Psoas muscle (tissue), 7 donors: ENCODE measurements at regions not wholly inside any gene's neighbourhood (a gene's known extent, or its start where the extent isn't known, plus 50 kb on each side); places are given as distances from the start of the nearest gene placed in this dataset.

Experiments
- ATAC-seq, 4 donors: fragments of 200-7000 bp; cut with Tn5 transposase; one replicate each; pipeline ENCODE4 v1.9.1; 2020; ENCODE audit warnings: moderate library complexity in 3 of 4, mild to moderate bottlenecking in 2 of 4
- DNase-seq, 2 donors: peaks; one replicate each; pipeline ENCODE4 v3.0.0-alpha.2; 2020
- H3K27ac ChIP-seq: fragments of 200-600 bp; one replicate; pipeline ENCODE4 v1.8.0; 2022
- H3K27me3 ChIP-seq, 3 donors: fragments of 200-600 bp in 1 of 3; one replicate each; pipeline versions ENCODE4 v1.6.1 to v1.8.0; 2013 to 2022; ENCODE audit warnings: low read length in 2 of 3, mild to moderate bottlenecking in 2 of 3, moderate library complexity in 1 of 3; ENCODE audit not compliant: insufficient read depth in 3 of 3
- H3K36me3 ChIP-seq, 2 donors: fragments of 200-600 bp in 1 of 2; one replicate each; pipeline versions ENCODE4 v1.6.1 to v1.8.0; 2013 to 2022; ENCODE audit warnings: low read depth in 1 of 2, mild to moderate bottlenecking in 1 of 2, moderate library complexity in 1 of 2; ENCODE audit not compliant: insufficient read depth in 1 of 2
- H3K4me1 ChIP-seq: fragments of 200-600 bp; one replicate; pipeline ENCODE4 v1.8.0; 2022
- H3K4me3 ChIP-seq: fragments of 200-600 bp; one replicate; pipeline ENCODE4 v1.8.0; 2022; ENCODE audit warnings: mild to moderate bottlenecking
- H3K9me3 ChIP-seq: fragments of 200-600 bp; one replicate; pipeline ENCODE4 v1.8.0; 2022
- WGBS, 3 donors: extraction: QIAGEN DNeasy Blood & Tissue Kit; methylation state at CpG; one replicate each; pipeline versions ENCODE4 v1.1.6 to v1.1.7; 2013; 5-methylcytosine and 5-hydroxymethylcytosine counted together
- intact Hi-C, 2 donors: fragments of 100-400 bp; cut with DNase I; formaldehyde crosslinking; loops; one replicate each; pipeline versions ENCODE4 v1.11.0 to v1.14.2; 2022
- TF ChIP-seq, protein P1 (sequence below): fragments of 200-600 bp; IDR thresholded peaks from one replicate; pipeline ENCODE4 v1.8.0; 2022; ENCODE audit warnings: antibody characterized with exemption
- donor health status: healthy with polysubstance abuse.
- donor health status: DM: no; HTN: no; CAD: no; lungs with moderate emphysema.
- donor health status: Bipolar disorder and iron deficiency.
- donor health status: healthy.
- donor health status: DM: yes; HTN: yes; CAD: no.
- donor health status: DM: no; HTN: no; CAD: no.
- donor health status: DM: yes; HTN: yes; CAD: no.

GRCh38 chr11:134478176-134478575 is 66.1 kb upstream of the B3GAT1 start:
- Histone ChIP-seq H3K4me3 (no peak overlapping the region), H3K27me3 (peaks cover 0 to 16% (median 5%) of the 10 kb centered on the region in 3 donors), H3K9me3 (no peaks in the 10 kb centered on the region), H3K36me3 (no peaks in the 10 kb centered on the region), H3K4me1 (no peaks in the 10 kb centered on the region), H3K27ac (no peak overlapping the region)
- intact Hi-C loops: no loop called here
- ATAC-seq (no peak), DNase-seq (no peak)
- TF ChIP-seq, protein P1, sequence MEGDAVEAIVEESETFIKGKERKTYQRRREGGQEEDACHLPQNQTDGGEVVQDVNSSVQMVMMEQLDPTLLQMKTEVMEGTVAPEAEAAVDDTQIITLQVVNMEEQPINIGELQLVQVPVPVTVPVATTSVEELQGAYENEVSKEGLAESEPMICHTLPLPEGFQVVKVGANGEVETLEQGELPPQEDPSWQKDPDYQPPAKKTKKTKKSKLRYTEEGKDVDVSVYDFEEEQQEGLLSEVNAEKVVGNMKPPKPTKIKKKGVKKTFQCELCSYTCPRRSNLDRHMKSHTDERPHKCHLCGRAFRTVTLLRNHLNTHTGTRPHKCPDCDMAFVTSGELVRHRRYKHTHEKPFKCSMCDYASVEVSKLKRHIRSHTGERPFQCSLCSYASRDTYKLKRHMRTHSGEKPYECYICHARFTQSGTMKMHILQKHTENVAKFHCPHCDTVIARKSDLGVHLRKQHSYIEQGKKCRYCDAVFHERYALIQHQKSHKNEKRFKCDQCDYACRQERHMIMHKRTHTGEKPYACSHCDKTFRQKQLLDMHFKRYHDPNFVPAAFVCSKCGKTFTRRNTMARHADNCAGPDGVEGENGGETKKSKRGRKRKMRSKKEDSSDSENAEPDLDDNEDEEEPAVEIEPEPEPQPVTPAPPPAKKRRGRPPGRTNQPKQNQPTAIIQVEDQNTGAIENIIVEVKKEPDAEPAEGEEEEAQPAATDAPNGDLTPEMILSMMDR: no peak
- 70 to 79% (median 79%) methylated on average over 7 of the region's 7 CpGs for WGBS, 3 donors

- TF ChIP-seq, protein P1: no peak
- WGBS, 3 donors: 38 to 42% (median 40%) methylated on average over 2 of the region's 2 CpGs
- intact Hi-C loops: no loop called here
- no peaks in the 10 kb centered on the region for H3K4me1 ChIP-seq
- no peaks in the 10 kb centered on the region for H3K9me3 ChIP-seq
- H3K27ac ChIP-seq: no peak overlapping the region
- H3K36me3 ChIP-seq: no peaks in the 10 kb centered on the region
- no peak for ATAC-seq
- peaks cover 0 to 16% (median 4%) of the 10 kb centered on the region in 3 donors for H3K27me3 ChIP-seq
- H3K4me3 ChIP-seq: no peak overlapping the region
- DNase-seq: no peak
These were observed 65.4 kb upstream of the B3GAT1 start for GRCh38 chr11:134477486-134477885.

- H3K27ac ChIP-seq: no peak overlapping the region
- intact Hi-C loops: no loop called here
- no peaks in the 10 kb centered on the region for H3K4me1 ChIP-seq
- WGBS, 3 donors: 6 to 12% (median 9%) methylated on average over 11 of the region's 11 CpGs
- TF ChIP-seq, protein P1: no peak
- H3K27me3 ChIP-seq: peaks cover 0 to 23% (median 4%) of the 10 kb centered on the region in 3 donors
- H3K36me3 ChIP-seq: no peaks in the 10 kb centered on the region
- H3K4me3 ChIP-seq: no peak overlapping the region
- no peak for ATAC-seq
- DNase-seq: no peak
- no peaks in the 10 kb centered on the region for H3K9me3 ChIP-seq
These were observed 64.5 kb upstream of the B3GAT1 start for GRCh38 chr11:134476435-134477021.

- Histone ChIP-seq H3K4me3 (no peak overlapping the region), H3K36me3 (no peaks in the 10 kb centered on the region), H3K27ac (no peak overlapping the region), H3K9me3 (no peaks in the 10 kb centered on the region), H3K4me1 (no peaks in the 10 kb centered on the region), H3K27me3 (peaks cover 0 to 23% (median 6%) of the 10 kb centered on the region in 3 donors)
- intact Hi-C loops: no loop called here
- ATAC-seq (no peak), DNase-seq (no peak)
- TF ChIP-seq, protein P1: no peak
- WGBS, 3 donors: 67 to 76% (median 73%) methylated on average over 7 of the region's 7 CpGs
These were observed 63.9 kb upstream of the B3GAT1 start for GRCh38 chr11:134475951-134476350.

GRCh38 chr11:134474942-134475341 is 62.9 kb upstream of the B3GAT1 start:
- no peaks in the 10 kb centered on the region for H3K9me3 ChIP-seq
- no peak overlapping the region for H3K4me3 ChIP-seq
- no peaks in the 10 kb centered on the region for H3K4me1 ChIP-seq
- DNase-seq: no peak
- H3K36me3 ChIP-seq: no peaks in the 10 kb centered on the region
- intact Hi-C loops: no loop called here
- no peak overlapping the region for H3K27ac ChIP-seq
- WGBS, 3 donors: 77 to 83% (median 82%) methylated on average over 9 of the region's 9 CpGs
- TF ChIP-seq, protein P1: no peak
- no peak for ATAC-seq
- peaks cover 0 to 23% (median 4%) of the 10 kb centered on the region in 3 donors for H3K27me3 ChIP-seq
